Gastrocnemius medialis (tissue), 4 donors: ENCODE measurements at regions not wholly inside any gene's neighbourhood (a gene's known extent, or its start where the extent isn't known, plus 50 kb on each side); places are given as distances from the start of the nearest gene placed in this dataset.

Source experiments
- ATAC-seq, 2 donors: fragments of 150-250 bp; one replicate each; pipeline ENCODE4 v1.9.1; 2016
- DNase-seq, 2 donors: peaks; one replicate each; pipeline ENCODE4 v3.0.0-alpha.2; 2019
- H3K27ac ChIP-seq, 4 donors: fragments of 200-600 bp; sonication (generic); 1 replicate in 1 of 4; 2 replicates in 3 of 4; pipeline ENCODE4 v1.5.1; 2016 to 2018; ENCODE audit warnings: mild to moderate bottlenecking in 2 of 4, moderate library complexity in 1 of 4
- H3K27me3 ChIP-seq, 3 donors: fragments of 200-600 bp; sonication (generic) in 2 of 3; 1 replicate in 1 of 3; 2 replicates in 2 of 3; pipeline versions ENCODE4 v1.5.1 to v1.6.0; 2016 to 2019; ENCODE audit warnings: mild to moderate bottlenecking in 1 of 3, moderate library complexity in 1 of 3
- H3K36me3 ChIP-seq, 2 donors: fragments of 200-600 bp; sonication (generic) in 1 of 2; one replicate each; pipeline ENCODE4 v1.5.1; 2017 to 2018
- H3K4me1 ChIP-seq, 2 donors: fragments of 200-600 bp; sonication (generic) in 1 of 2; one replicate each; pipeline ENCODE4 v1.5.1; 2016 to 2017; ENCODE audit warnings: mild to moderate bottlenecking in 2 of 2
- H3K4me3 ChIP-seq, 4 donors: fragments of 200-600 bp; sonication (generic) in 3 of 4; 1 replicate in 1 of 4; 2 replicates in 3 of 4; pipeline ENCODE4 v1.5.1; 2016 to 2019; ENCODE audit warnings: mild to moderate bottlenecking in 2 of 4
- H3K9me3 ChIP-seq, 3 donors: fragments of 200-600 bp; sonication (generic) in 2 of 3; 1 replicate in 1 of 3; 2 replicates in 2 of 3; pipeline ENCODE4 v1.5.1; 2016 to 2019
- POLR2A ChIP-seq, 2 donors: fragments of 450-650 bp; IDR thresholded peaks; one replicate each; pipeline ENCODE4 v1.6.1; 2017; ENCODE audit warnings: antibody characterized with exemption in 2 of 2, mild to moderate bottlenecking in 2 of 2, moderate library complexity in 2 of 2
- in situ Hi-C, 4 donors: fragments of 200-750 bp; cut with MboI; loops; one replicate each; pipeline versions ENCODE4 v1.15.0 to v1.8.0; 2017; ENCODE audit warnings: low sequenced_read_pairs in 4 of 4
- intact Hi-C: fragments of 100-400 bp; cut with DNase I; formaldehyde crosslinking; loops from one replicate; pipeline ENCODE4 v1.15.1; 2023; ENCODE audit warnings: low total_unique reads
- TF ChIP-seq, protein P1 (sequence below), 5 experiments: fragments of 450-650 bp in 3 of 5; fragments of 200-600 bp in 2 of 5; sonication (generic) in 2 of 5; IDR thresholded peaks in 4 of 5; conservative IDR thresholded peaks in 1 of 5; 1 replicate in 4 of 5; 2 replicates in 1 of 5; pipeline ENCODE4 v1.5.1; 2016 to 2019; ENCODE audit warnings: antibody characterized with exemption in 5 of 5, mild to moderate bottlenecking in 3 of 5, moderate library complexity in 3 of 5

DNA sequence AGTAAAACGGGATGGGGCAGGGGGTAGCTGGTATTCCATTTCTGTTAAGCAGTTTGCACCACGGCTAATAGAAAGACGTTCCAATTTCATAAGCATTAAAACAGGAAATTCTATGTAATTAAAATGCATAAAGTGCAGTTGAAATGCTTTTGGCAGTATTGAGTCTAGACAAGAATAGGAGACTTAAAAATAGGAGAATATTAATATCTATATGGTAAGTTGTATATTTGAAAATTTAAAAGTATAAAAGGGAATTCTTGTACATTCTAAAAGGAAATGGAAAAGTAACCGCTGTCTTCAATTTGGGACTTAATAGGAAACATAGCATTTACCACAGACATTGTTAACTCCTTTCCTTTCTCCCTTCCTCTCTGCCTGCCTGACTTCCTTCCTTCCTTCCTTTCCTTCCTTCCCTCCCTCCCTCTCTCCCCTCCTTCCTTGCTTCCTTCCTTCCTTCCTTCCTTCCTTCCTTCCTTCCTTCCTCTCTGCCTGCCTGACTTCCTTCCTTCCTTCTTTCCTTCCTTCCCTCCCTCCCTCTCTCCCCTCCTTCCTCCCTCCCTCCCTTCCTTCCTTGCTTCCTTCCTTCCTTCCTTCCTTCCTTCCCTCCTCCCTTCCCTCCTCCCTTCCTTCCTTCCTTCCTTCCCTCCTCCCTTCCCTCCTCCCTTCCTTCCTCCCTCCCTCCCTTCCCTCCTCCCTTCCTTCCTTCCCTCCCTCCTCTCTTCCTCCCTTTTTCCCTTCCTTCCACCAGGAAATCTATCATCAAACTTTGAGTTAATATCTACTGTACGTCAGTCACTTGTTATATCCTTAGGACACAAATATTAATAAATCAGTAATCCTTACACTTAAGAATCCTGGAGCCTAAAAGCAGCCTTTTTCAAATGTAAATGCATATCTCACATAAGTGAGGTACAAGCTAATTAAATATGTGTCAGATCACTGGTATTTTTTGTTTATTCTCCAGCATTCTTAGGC is 1049.3 kb downstream of the GALC start:
- Histone ChIP-seq H3K36me3 (no peaks in the 10 kb centered on the region), H3K27me3 (no peaks in the 10 kb centered on the region), H3K4me3 (no peak overlapping the region), H3K27ac (no peak overlapping the region), H3K9me3 (no peaks in the 10 kb centered on the region), H3K4me1 (no peaks in the 10 kb centered on the region)
- no peak for ATAC-seq
- TF ChIP-seq, protein P1, sequence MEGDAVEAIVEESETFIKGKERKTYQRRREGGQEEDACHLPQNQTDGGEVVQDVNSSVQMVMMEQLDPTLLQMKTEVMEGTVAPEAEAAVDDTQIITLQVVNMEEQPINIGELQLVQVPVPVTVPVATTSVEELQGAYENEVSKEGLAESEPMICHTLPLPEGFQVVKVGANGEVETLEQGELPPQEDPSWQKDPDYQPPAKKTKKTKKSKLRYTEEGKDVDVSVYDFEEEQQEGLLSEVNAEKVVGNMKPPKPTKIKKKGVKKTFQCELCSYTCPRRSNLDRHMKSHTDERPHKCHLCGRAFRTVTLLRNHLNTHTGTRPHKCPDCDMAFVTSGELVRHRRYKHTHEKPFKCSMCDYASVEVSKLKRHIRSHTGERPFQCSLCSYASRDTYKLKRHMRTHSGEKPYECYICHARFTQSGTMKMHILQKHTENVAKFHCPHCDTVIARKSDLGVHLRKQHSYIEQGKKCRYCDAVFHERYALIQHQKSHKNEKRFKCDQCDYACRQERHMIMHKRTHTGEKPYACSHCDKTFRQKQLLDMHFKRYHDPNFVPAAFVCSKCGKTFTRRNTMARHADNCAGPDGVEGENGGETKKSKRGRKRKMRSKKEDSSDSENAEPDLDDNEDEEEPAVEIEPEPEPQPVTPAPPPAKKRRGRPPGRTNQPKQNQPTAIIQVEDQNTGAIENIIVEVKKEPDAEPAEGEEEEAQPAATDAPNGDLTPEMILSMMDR (IDR thresholded peaks at IDR 0.05 in 4 of 5, conservative IDR thresholded peaks at IDR 0.05 in 1 of 5), result no peak
- no peak for TF ChIP-seq POLR2A (IDR thresholded peaks at IDR 0.05)
- in situ Hi-C loops (no loop called here), intact Hi-C loops (no loop called here)
- DNase-seq, result no peak

DNA sequence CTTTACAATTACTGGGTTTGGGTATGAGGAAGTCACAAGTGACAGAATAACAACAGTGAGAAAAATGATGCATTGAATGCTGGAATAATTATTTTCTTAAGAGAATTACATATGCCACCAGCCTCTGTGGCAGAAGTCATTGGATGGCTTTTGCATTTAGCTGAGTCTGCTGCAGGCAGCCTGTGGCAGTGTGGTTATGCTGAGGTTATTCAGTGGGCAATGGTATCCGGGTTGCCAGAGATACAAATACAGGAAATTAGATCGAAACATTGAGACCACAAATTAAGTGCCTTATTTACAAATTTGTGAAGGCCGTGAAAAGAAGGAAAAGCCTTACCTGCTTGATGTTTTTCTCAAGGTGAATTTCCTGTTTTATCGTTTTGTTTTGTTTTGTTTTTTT is 1050.0 kb downstream of the GALC start:
- Histone ChIP-seq H3K9me3 (no peaks in the 10 kb centered on the region), H3K27me3 (no peaks in the 10 kb centered on the region), H3K4me1 (no peaks in the 10 kb centered on the region), H3K27ac (no peak overlapping the region), H3K4me3 (no peak overlapping the region), H3K36me3 (no peaks in the 10 kb centered on the region)
- intact Hi-C loops (no loop called here), in situ Hi-C loops (no loop called here)
- ATAC-seq (no peak), DNase-seq (no peak)
- TF ChIP-seq POLR2A (IDR thresholded peaks at IDR 0.05), result no peak
- TF ChIP-seq, protein P1 (IDR thresholded peaks at IDR 0.05 in 4 of 5, conservative IDR thresholded peaks at IDR 0.05 in 1 of 5), result no peak

DNA sequence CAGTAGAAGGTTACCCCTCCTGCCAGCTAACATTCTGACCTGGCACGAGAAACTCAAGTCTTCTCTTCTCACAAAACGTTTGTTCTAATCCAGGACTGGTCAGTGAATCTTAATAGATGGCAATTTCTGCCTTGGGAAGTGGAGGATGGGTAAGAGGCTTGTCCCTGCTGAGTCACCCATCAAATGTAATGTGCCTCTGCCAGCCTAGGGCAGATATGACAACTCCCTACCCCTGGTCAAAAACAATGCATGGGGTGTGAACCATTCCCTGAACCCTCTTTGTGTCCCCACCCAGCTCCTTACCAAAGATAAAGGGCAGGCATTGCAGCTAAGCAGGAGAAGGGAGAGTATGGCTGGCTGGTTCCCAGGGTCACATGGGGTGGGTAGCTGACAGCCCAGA is 1052.9 kb downstream of the GALC start:
- H3K4me3 ChIP-seq, result no peak overlapping the region
- no peaks in the 10 kb centered on the region for H3K9me3 ChIP-seq
- H3K27me3 ChIP-seq, result no peaks in the 10 kb centered on the region
- in situ Hi-C loops (no loop called here), intact Hi-C loops (no loop called here)
- DNase-seq, result no peak
- no peak for ATAC-seq
- no peak overlapping the region for H3K27ac ChIP-seq
- TF ChIP-seq, protein P1 (IDR thresholded peaks at IDR 0.05 in 4 of 5, conservative IDR thresholded peaks at IDR 0.05 in 1 of 5), result no peak
- no peaks in the 10 kb centered on the region for H3K36me3 ChIP-seq
- no peaks in the 10 kb centered on the region for H3K4me1 ChIP-seq

DNA sequence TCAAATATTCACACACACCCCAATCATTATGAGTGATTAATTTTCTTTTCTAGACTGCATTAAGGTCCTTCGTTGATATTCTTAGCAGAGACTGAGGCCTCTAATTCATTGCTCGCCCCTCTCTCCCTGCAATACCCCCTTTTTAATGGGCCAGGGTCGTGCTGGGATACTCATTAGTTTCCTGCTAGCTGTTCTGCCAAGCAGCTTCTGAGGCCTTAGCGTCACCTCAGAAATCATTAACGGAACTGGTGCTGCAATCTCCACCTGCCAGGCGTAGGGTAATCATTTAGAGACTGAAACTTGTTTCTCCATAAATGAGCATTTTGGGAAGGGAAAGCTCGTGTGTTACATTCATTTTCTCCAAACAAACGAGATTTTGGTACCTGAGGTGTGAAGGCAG is 1054.7 kb downstream of the GALC start:
- no peak overlapping the region for H3K4me3 ChIP-seq
- TF ChIP-seq POLR2A (IDR thresholded peaks at IDR 0.05), result no peak
- TF ChIP-seq, protein P1 (IDR thresholded peaks at IDR 0.05 in 4 of 5, conservative IDR thresholded peaks at IDR 0.05 in 1 of 5), result no peak
- H3K27ac ChIP-seq, result no peak overlapping the region
- intact Hi-C loops (no loop called here), in situ Hi-C loops (no loop called here)
- no peaks in the 10 kb centered on the region for H3K9me3 ChIP-seq
- no peaks in the 10 kb centered on the region for H3K4me1 ChIP-seq
- DNase-seq (no peak), ATAC-seq (no peak)
- no peaks in the 10 kb centered on the region for H3K36me3 ChIP-seq
- no peaks in the 10 kb centered on the region for H3K27me3 ChIP-seq
